ENCODE measurements at regions not wholly inside any gene's neighbourhood (a gene's known extent, or its start where the extent isn't known, plus 50 kb on each side); places are given as distances from the start of the nearest gene placed in this dataset.

DNA sequence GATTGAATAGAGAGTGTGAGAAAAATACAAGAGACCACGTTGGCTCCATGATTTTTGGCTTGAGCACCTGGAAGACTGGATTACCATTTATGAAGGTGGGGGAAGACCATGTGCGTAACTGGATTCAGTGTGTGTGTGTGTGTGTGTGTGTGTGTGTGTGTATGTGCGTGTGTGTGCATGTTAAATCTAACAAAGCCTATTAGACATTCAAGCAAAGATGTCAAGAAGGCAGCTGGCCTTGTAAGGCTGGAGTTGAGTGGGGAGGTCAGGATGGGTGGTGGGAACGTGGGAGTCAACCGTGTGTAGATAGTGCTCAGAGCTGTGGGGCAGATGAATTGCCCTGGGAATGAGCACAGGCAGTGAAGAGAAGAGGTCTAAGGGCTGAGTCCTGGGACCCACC lies 293.8 kb upstream of the POU3F1 start (continued):
- no peak for TF ChIP-seq ZNF764 (CRISPR knock-in tag; IDR thresholded peaks at IDR 0.05; ENCODE audit: low read depth)
- no peak for TF ChIP-seq SRSF3 (IDR thresholded peaks at IDR 0.05; ENCODE audit: insufficient read depth, low read length)
- TF ChIP-seq STAG1 (CRISPR knock-in tag; IDR thresholded peaks at IDR 0.05; ENCODE audit: borderline replicate concordance), result no peak
- no peak for TF ChIP-seq ADNP (tag; IDR thresholded peaks at IDR 0.05)
- TF ChIP-seq, protein P1, sequence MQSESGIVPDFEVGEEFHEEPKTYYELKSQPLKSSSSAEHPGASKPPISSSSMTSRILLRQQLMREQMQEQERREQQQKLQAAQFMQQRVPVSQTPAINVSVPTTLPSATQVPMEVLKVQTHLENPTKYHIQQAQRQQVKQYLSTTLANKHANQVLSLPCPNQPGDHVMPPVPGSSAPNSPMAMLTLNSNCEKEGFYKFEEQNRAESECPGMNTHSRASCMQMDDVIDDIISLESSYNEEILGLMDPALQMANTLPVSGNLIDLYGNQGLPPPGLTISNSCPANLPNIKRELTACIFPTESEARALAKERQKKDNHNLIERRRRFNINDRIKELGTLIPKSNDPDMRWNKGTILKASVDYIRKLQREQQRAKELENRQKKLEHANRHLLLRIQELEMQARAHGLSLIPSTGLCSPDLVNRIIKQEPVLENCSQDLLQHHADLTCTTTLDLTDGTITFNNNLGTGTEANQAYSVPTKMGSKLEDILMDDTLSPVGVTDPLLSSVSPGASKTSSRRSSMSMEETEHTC (IDR thresholded peaks at IDR 0.05), result no peak
- TF ChIP-seq HNRNPL (IDR thresholded peaks at IDR 0.05; ENCODE audit: low read depth, low read length), result no peak
- no peak for TF ChIP-seq ZNF699 (CRISPR knock-in tag; IDR thresholded peaks at IDR 0.05; ENCODE audit: insufficient replicate concordance)
- TF ChIP-seq, protein P2, sequence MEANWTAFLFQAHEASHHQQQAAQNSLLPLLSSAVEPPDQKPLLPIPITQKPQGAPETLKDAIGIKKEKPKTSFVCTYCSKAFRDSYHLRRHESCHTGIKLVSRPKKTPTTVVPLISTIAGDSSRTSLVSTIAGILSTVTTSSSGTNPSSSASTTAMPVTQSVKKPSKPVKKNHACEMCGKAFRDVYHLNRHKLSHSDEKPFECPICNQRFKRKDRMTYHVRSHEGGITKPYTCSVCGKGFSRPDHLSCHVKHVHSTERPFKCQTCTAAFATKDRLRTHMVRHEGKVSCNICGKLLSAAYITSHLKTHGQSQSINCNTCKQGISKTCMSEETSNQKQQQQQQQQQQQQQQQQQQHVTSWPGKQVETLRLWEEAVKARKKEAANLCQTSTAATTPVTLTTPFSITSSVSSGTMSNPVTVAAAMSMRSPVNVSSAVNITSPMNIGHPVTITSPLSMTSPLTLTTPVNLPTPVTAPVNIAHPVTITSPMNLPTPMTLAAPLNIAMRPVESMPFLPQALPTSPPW (CRISPR knock-in tag; IDR thresholded peaks at IDR 0.05), result no peak

DNA sequence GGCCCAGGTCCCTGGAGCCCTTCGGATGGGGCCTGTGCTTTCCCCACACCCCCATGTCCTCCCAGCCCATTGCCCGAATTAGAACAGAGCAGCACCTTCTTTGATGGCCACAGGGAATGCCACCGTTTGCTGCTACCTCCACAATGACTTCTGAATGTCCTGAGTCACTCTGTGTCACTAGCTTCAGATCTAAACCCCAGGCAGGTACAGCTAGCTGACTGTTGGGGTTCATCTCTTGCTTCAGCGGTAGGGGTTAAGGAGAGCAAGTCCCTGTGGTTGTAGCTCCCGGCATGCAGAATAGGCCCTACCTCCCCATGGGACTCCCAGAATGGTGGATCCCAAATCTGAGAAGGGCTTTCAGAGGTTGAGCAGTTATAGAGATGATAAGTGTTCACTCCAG lies 291.1 kb upstream of the POU3F1 start:
- H3K79me2 ChIP-seq (ENCODE audit: control insufficient read depth, insufficient read depth, low read length), result no peaks in the 10 kb centered on the region

More for the DNA sequence above, 291.1 kb upstream of the POU3F1 start:
- Histone ChIP-seq H4K20me1 (replicated peaks; ENCODE audit: control insufficient read depth, insufficient read depth, low read length) (no peaks in the 10 kb centered on the region), H3K9me1 (ENCODE audit: control insufficient read depth, insufficient read depth, low read length) (no peaks in the 10 kb centered on the region), H3K9me3 (replicated peaks; ENCODE audit: control insufficient read depth, insufficient read depth, low read depth, low read length) (no peaks in the 10 kb centered on the region), H3K4me1 (replicated peaks in 1 of 2; ENCODE audit: control insufficient read depth in 2 of 2, insufficient read depth in 2 of 2, low read length in 2 of 2) (peaks cover 0 to 6% of the 10 kb centered on the region in 2 experiments; a peak in 3 of 5 replicates), H2AFZ (ENCODE audit: low read depth, low read length) (no peak overlapping the region), H3K4me2 (ENCODE audit: insufficient read depth, low read length) (no peak overlapping the region), H3K36me3 (ENCODE audit: control insufficient read depth, insufficient read depth, low read length) (no peaks in the 10 kb centered on the region), H3K27ac (ENCODE audit: extremely low read depth, low read depth, low read length) (no peak overlapping the region), H3K4me3 (no peak overlapping the region), H3K9ac (ENCODE audit: insufficient read depth in 1 of 2, low read depth in 2 of 2, low read length in 2 of 2) (no peak overlapping the region), H3K27me3 (ENCODE audit: control insufficient read depth in 2 of 2, insufficient read depth in 2 of 2, low read length in 2 of 2) (peaks cover 4 to 30% of the 10 kb centered on the region in 2 experiments; a peak in 3 of 5 replicates)
- BruUV-seq (replicated peaks), result no TSS peak
- intact Hi-C loops (cut with micrococcal nuclease), result no loop called here
- ATAC-seq (no peak), DNase-seq (ENCODE audit: extremely low read depth in 1 of 4, low spot score in 3 of 4) (no peak), FAIRE-seq (no peak)
- ChIA-PET POLR2A (interaction anchor here (0.5 kb wide), 2 partner anchors 44 to 64 kb away, joined by 3 read pairs; no protein-coding TSS in a partner anchor), CTCF (ENCODE audit: low intra/inter-chr PET ratio) (no interaction called here)
- WGBS (ENCODE audit: insufficient coverage, low coverage, missing lambda C conversion rate), result 7% methylated on average over 5 of the region's 5 CpGs
- TF ChIP-seq ZFP36 (IDR thresholded peaks at IDR 0.05; ENCODE audit: low read depth, low read length, partially characterized antibody) (no peak), U2AF1 (optimal IDR thresholded peaks at IDR 0.05; ENCODE audit: low read depth, low read length) (no peak), PYGO2 (tag; IDR thresholded peaks at IDR 0.05) (no peak), TSC22D4 (tag; IDR thresholded peaks at IDR 0.05) (no peak), CBX5 (IDR thresholded peaks at IDR 0.05; ENCODE audit: borderline replicate concordance, low read depth) (no peak), HOXB6 (CRISPR knock-in tag; IDR thresholded peaks at IDR 0.05; ENCODE audit: borderline replicate concordance) (no peak), PBX2 (CRISPR knock-in tag; IDR thresholded peaks at IDR 0.05; ENCODE audit: low read depth) (no peak), PBX2 (tag; conservative IDR thresholded peaks at IDR 0.05; ENCODE audit: low read depth) (no peak)
- in situ Hi-C loops (cut with MboI), result no loop called here

Measured in K562 (cell line).